WTC11 (cell line): ENCODE measurements at regions not wholly inside any gene's neighbourhood (a gene's known extent, or its start where the extent isn't known, plus 50 kb on each side); places are given as distances from the start of the nearest gene placed in this dataset.

Experiments used
- ATF6 ChIP-seq: sonication (generic); formaldehyde crosslinking; IDR thresholded peaks from 2 replicates; pipeline ENCODE4 v1.8.1; 2023; ENCODE audit warnings: mild to moderate bottlenecking, missing genetic modification reagents
- CTCF ChIP-seq: fragments of 200-600 bp; IDR thresholded peaks from 2 replicates; pipeline ENCODE4 v1.8.0; 2022; ENCODE audit warnings: antibody characterized with exemption
- USF2 ChIP-seq: sonication (generic); formaldehyde crosslinking; IDR thresholded peaks from 2 replicates; pipeline ENCODE4 v1.8.1; 2023; ENCODE audit warnings: mild to moderate bottlenecking, missing genetic modification reagents, moderate library complexity

- no peak for TF ChIP-seq CTCF
- TF ChIP-seq USF2 (CRISPR knock-in tag): no peak
- no peak for TF ChIP-seq ATF6 (CRISPR knock-in tag)
Observed at GRCh38 chr7:98470485-98471240, 69.8 kb upstream of the BAIAP2L1 start.
